ENCODE measurements at regions not wholly inside any gene's neighbourhood (a gene's known extent, or its start where the extent isn't known, plus 50 kb on each side); places are given as distances from the start of the nearest gene placed in this dataset.

DNA sequence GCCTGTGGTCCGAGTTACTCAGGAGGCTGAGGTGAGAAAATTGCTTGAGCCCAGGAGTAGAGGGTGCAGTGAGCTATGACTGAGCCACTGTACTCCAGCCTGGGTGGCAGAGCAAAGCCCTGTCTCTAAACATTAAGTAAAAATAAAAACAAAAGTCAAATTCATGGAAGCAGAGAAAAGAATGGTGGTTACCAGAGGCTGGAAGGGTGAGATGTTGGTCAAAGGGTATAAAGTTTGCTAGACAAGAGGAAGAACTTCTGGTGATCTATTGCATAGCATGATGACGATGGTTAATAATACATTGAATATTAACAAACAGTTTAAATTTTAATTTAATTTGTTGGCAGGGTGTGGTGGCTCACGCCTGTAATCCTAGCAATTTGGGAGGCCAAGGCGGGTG, 68.1 kb downstream of the CRPPA start (continued):
- TF ChIP-seq, protein P1, sequence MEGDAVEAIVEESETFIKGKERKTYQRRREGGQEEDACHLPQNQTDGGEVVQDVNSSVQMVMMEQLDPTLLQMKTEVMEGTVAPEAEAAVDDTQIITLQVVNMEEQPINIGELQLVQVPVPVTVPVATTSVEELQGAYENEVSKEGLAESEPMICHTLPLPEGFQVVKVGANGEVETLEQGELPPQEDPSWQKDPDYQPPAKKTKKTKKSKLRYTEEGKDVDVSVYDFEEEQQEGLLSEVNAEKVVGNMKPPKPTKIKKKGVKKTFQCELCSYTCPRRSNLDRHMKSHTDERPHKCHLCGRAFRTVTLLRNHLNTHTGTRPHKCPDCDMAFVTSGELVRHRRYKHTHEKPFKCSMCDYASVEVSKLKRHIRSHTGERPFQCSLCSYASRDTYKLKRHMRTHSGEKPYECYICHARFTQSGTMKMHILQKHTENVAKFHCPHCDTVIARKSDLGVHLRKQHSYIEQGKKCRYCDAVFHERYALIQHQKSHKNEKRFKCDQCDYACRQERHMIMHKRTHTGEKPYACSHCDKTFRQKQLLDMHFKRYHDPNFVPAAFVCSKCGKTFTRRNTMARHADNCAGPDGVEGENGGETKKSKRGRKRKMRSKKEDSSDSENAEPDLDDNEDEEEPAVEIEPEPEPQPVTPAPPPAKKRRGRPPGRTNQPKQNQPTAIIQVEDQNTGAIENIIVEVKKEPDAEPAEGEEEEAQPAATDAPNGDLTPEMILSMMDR (IDR thresholded peaks at IDR 0.05; ENCODE audit: low read depth, low read length, missing input control): no peak
- TF ChIP-seq NR2F2 (IDR thresholded peaks at IDR 0.05) (no peak), RXRA (IDR thresholded peaks at IDR 0.05) (no peak), FOXA1 (IDR thresholded peaks at IDR 0.05) (no peak)
- TF ChIP-seq, protein P2, sequence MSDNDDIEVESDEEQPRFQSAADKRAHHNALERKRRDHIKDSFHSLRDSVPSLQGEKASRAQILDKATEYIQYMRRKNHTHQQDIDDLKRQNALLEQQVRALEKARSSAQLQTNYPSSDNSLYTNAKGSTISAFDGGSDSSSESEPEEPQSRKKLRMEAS (IDR thresholded peaks at IDR 0.05): no peak

DNA sequence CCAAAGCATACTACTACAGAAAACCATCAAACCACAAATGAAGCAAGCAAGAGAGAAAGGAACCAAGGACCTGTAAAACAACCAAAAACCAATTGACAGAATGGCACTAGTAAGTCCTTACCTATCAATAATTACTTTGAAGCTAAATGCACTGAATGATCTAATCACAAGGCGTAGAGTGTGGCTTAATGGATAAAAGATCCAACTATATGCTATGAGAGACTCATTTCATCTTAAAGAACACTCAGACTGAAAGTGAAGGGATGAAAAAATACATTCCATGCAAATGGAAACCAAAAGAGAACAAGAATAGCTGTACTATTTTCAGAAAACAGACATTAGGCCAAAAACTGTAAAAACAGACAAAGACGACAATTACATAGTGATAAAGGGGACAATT, 70.7 kb downstream of the CRPPA start:
- Histone ChIP-seq H3K9ac (ENCODE audit: low read depth in 1 of 2, low read length in 2 of 2) (no peak overlapping the region), H3K27ac (ENCODE audit: low read depth in 1 of 2, low read length in 2 of 2) (no peak overlapping the region), H3K4me1 (ENCODE audit: control insufficient read depth in 4 of 4, insufficient read depth in 4 of 4, low read length in 3 of 4) (no peaks in the 10 kb centered on the region), H3K27me3 (ENCODE audit: control insufficient read depth in 4 of 4, insufficient read depth in 4 of 4, low read length in 3 of 4) (no peaks in the 10 kb centered on the region), H3K9me3 (ENCODE audit: control insufficient read depth in 4 of 4, low read length in 3 of 4) (peaks cover 0 to 3% (median 2%) of the 10 kb centered on the region in 4 donors), H3K4me3 (ENCODE audit: low read depth in 1 of 3, low read length in 3 of 3) (no peak overlapping the region), H3K36me3 (ENCODE audit: control insufficient read depth in 4 of 4, insufficient read depth in 3 of 4, low read depth in 1 of 4, low read length in 3 of 4) (no peaks in the 10 kb centered on the region)
- no peak for DNase-seq (ENCODE audit: low spot score)
- TF ChIP-seq HNF4G (IDR thresholded peaks at IDR 0.05) (no peak), JUND (IDR thresholded peaks at IDR 0.05) (no peak), YY1 (IDR thresholded peaks at IDR 0.05) (no peak), SP1 (IDR thresholded peaks at IDR 0.05) (no peak)
- TF ChIP-seq, protein P3, sequence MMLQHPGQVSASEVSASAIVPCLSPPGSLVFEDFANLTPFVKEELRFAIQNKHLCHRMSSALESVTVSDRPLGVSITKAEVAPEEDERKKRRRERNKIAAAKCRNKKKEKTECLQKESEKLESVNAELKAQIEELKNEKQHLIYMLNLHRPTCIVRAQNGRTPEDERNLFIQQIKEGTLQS (IDR thresholded peaks at IDR 0.05): no peak
- WGBS: 94% methylated on average over 2 of the region's 2 CpGs

DNA sequence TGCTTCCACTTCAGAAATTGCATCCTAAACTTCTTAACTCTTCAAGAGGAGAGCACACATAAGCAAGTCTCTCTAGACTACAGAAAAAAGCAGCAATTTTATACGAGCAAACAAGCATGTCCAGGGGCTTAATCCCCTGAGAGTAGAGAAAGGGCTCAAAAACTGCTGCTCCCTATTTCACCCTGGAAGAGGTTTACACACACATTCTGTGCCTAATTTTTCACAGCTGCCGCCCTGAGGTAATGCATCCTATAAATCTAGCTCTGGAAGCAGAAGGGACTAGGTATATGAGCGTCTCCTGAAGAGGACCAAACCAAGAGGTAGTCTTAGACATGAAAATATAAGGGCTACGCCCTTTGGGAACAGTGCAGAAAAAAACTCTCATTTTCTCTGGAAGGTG, 73.1 kb downstream of the CRPPA start:
- Histone ChIP-seq H3K36me3 (ENCODE audit: control insufficient read depth in 4 of 4, insufficient read depth in 3 of 4, low read depth in 1 of 4, low read length in 3 of 4) (no peaks in the 10 kb centered on the region), H3K27me3 (ENCODE audit: control insufficient read depth in 4 of 4, insufficient read depth in 4 of 4, low read length in 3 of 4) (no peaks in the 10 kb centered on the region), H3K4me1 (ENCODE audit: control insufficient read depth in 4 of 4, insufficient read depth in 4 of 4, low read length in 3 of 4) (no peaks in the 10 kb centered on the region), H3K9ac (ENCODE audit: low read depth in 1 of 2, low read length in 2 of 2) (no peak overlapping the region), H3K4me3 (ENCODE audit: low read depth in 1 of 3, low read length in 3 of 3) (no peak overlapping the region), H3K9me3 (ENCODE audit: control insufficient read depth in 4 of 4, low read length in 3 of 4) (peaks cover 0 to 9% (median 3%) of the 10 kb centered on the region in 4 donors), H3K27ac (ENCODE audit: low read depth in 1 of 2, low read length in 2 of 2) (no peak overlapping the region)
- WGBS: 93% methylated on average over 4 of the region's 4 CpGs
- no peak for DNase-seq (ENCODE audit: low spot score)
- TF ChIP-seq JUND (IDR thresholded peaks at IDR 0.05) (no peak), YY1 (IDR thresholded peaks at IDR 0.05) (no peak), RXRA (IDR thresholded peaks at IDR 0.05) (no peak), NR2F2 (IDR thresholded peaks at IDR 0.05) (no peak), FOXA1 (IDR thresholded peaks at IDR 0.05) (no peak), RAD21 (IDR thresholded peaks at IDR 0.05) (no peak), ZBTB33 (IDR thresholded peaks at IDR 0.05) (no peak), EGR1 (IDR thresholded peaks at IDR 0.05; ENCODE audit: low read depth in 2 of 2) (no peak), GABPA (IDR thresholded peaks at IDR 0.05 in 1 of 2, conservative IDR thresholded peaks at IDR 0.05 in 1 of 2) (no peak), SP1 (IDR thresholded peaks at IDR 0.05) (no peak)
- TF ChIP-seq, protein P2 (IDR thresholded peaks at IDR 0.05): no peak
- TF ChIP-seq, protein P3 (IDR thresholded peaks at IDR 0.05): no peak
- TF ChIP-seq, protein P1 (IDR thresholded peaks at IDR 0.05; ENCODE audit: low read depth, low read length, missing input control): no peak
- TF ChIP-seq, protein P4, sequence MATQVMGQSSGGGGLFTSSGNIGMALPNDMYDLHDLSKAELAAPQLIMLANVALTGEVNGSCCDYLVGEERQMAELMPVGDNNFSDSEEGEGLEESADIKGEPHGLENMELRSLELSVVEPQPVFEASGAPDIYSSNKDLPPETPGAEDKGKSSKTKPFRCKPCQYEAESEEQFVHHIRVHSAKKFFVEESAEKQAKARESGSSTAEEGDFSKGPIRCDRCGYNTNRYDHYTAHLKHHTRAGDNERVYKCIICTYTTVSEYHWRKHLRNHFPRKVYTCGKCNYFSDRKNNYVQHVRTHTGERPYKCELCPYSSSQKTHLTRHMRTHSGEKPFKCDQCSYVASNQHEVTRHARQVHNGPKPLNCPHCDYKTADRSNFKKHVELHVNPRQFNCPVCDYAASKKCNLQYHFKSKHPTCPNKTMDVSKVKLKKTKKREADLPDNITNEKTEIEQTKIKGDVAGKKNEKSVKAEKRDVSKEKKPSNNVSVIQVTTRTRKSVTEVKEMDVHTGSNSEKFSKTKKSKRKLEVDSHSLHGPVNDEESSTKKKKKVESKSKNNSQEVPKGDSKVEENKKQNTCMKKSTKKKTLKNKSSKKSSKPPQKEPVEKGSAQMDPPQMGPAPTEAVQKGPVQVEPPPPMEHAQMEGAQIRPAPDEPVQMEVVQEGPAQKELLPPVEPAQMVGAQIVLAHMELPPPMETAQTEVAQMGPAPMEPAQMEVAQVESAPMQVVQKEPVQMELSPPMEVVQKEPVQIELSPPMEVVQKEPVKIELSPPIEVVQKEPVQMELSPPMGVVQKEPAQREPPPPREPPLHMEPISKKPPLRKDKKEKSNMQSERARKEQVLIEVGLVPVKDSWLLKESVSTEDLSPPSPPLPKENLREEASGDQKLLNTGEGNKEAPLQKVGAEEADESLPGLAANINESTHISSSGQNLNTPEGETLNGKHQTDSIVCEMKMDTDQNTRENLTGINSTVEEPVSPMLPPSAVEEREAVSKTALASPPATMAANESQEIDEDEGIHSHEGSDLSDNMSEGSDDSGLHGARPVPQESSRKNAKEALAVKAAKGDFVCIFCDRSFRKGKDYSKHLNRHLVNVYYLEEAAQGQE (IDR thresholded peaks at IDR 0.05): no peak

All from liver (tissue), 8 donors.